Stimulated activated CD4-positive, alpha-beta T cell treated with anti-CD3 and anti-CD28 coated beads, Interleukin-1b, Interleukin-23, amount 100 ng/mL, for 4 hours (primary cell): ENCODE measurements at regions not wholly inside any gene's neighbourhood (a gene's known extent, or its start where the extent isn't known, plus 50 kb on each side); places are given as distances from the start of the nearest gene placed in this dataset.

ENCODE experiments used
- DNase-seq, 2 donors: peaks; one replicate each; pipeline ENCODE4 v3.0.0-alpha.2; 2020; ENCODE audit warnings: low read depth in 2 of 2

DNA sequence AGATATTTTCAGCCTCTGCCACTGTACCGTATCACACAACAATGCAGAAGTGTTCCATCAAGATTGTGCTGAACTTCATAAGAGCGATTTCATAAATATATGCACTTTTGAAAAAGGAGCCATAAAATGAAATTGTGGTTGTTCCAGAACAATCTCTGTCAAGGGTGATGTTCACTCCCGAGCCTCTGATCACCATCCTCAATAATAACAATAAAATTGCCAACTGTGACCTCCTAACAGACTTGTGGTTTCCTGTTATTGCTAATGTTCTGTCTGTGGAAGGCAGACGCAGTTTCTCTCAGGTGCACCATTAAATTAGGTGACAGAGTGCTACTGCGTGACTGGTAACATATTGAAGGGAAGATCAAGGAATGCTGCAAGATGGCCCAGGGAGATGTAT, 383.7 kb downstream of the SOCS6 start:
- no peak for DNase-seq

- no peak for DNase-seq
Measured at GRCh38 chr18:70671889-70672565, 383.2 kb downstream of the SOCS6 start.

GRCh38 chr18:70666936-70667335, 378.1 kb downstream of the SOCS6 start:
- DNase-seq: no peak

- DNase-seq: no peak
Measured at GRCh38 chr18:70663141-70663540, 374.3 kb downstream of the SOCS6 start.

DNA sequence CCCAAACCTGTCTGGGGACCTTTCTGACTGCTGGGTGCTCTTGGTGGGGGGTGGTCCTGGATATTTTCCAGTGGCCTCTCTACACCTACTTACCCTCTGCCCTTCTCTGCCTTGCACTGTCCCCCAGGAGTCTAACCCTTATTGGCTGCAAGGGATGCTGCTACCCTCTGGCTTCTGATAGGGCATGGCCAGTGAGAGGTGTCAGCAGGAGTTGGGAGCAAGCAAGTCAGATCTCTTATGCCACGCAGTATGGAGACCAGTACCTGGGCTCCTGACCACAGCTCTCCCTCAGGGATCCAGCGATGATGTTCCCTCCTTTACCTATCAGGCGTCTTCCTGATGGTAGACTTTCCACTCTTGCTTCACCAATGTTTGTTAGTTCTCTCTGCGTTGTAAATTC, 373.7 kb downstream of the SOCS6 start:
- DNase-seq: no peak

- DNase-seq: peak in 1 of 2 donors; percentile 12
Measured at GRCh38 chr18:70659036-70659925, 370.4 kb downstream of the SOCS6 start.

- no peak for DNase-seq
Measured at GRCh38 chr18:70653671-70654070, 364.8 kb downstream of the SOCS6 start.

- DNase-seq: no peak
Measured at GRCh38 chr18:70650878-70651277, 362.0 kb downstream of the SOCS6 start.

GRCh38 chr18:70649683-70650082, 360.8 kb downstream of the SOCS6 start:
- no peak for DNase-seq

DNA sequence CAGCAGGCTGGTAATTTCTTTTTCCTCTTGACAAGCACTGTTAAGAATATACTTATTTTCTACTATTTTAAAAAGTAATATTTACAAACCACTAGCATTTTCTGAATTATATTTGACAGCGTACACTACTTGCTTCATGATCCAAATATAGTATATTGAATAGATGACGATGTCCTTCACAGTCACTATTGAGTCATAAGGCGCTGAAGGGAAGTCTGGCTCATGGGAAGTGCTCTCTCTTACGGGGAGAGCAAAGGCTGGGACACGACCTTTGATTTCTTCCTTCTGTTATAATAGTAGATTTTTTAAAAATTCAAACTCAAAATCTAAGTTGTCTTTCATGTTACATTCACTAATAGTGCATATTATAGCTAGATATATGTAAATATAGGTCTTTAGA, 357.1 kb downstream of the SOCS6 start:
- no peak for DNase-seq

- no peak for DNase-seq
Measured at GRCh38 chr18:70643812-70644211, 355.0 kb downstream of the SOCS6 start.

- DNase-seq: no peak
Measured at GRCh38 chr18:70641156-70641775, 352.4 kb downstream of the SOCS6 start.

- DNase-seq: no peak
Measured at GRCh38 chr18:70640336-70640887, 351.6 kb downstream of the SOCS6 start.

- DNase-seq: no peak
Measured at GRCh38 chr18:70636991-70637390, 348.1 kb downstream of the SOCS6 start.

- no peak for DNase-seq
Measured at GRCh38 chr18:70634576-70635147, 345.8 kb downstream of the SOCS6 start.

GRCh38 chr18:70627182-70627802, 338.4 kb downstream of the SOCS6 start:
- DNase-seq: no peak

DNA sequence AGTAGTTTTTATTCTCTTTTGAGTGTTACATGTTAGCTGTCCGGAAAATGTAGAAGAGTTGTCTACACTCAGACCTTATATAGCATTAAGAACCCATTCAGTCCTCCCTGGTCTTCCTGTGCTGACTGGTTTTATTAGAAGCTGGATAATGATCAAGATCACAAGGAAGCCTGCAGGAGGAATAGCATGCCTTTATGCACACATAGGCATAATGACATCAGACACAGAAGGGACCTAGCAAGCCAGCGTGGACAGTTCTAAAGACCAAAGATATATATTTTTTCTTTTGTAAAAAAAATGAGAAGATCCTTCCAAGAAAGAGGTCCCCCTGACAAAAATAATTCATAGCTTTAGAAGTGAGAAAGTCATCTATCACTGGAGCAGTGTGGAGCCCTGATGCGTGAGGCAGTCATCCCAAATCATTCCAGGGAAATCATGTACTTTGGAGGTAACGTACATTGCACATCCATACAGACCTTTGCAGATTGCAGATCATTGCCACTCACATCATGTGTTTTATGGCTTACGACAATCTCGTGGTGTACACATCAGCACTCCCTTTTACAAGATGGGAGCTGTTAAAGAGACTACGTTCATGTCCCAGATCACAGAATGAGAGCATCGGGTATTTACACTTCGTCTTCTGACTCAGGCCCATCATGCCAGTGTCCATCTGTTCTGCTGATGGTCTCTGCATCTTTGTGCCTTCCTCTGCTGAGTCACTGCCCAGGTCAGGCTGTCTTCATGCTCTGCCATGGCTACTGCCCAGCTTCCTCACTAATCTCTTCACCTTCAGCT, 334.0 kb downstream of the SOCS6 start:
- no peak for DNase-seq

GRCh38 chr18:70621710-70622109, 332.9 kb downstream of the SOCS6 start:
- DNase-seq: no peak

- DNase-seq: no peak
Measured at GRCh38 chr18:70620837-70621612, 332.2 kb downstream of the SOCS6 start.
